ENCODE measurements at regions not wholly inside any gene's neighbourhood (a gene's known extent, or its start where the extent isn't known, plus 50 kb on each side); places are given as distances from the start of the nearest gene placed in this dataset.

DNA sequence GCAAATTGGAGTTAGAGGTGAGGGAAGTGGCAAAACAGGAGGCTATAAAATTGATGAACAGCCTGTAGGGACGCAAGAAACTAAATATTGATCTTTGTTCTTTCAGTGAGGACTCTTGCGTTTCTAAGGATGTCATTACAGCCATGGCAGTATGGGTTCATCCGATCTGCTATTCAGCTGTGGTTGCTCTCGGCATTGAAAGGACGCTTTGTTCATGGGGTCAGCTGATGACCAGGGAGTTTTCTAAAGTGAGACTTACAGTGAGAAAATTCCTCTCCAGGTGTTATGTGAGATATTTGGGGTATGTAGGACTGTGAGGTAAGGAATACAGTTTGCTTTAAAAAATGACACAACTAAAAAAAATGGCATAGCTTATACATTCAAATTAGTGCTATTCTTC is 52.7 kb upstream of the PELI1 start:
- no peak for DNase-seq (ENCODE audit: low read depth)

DNA sequence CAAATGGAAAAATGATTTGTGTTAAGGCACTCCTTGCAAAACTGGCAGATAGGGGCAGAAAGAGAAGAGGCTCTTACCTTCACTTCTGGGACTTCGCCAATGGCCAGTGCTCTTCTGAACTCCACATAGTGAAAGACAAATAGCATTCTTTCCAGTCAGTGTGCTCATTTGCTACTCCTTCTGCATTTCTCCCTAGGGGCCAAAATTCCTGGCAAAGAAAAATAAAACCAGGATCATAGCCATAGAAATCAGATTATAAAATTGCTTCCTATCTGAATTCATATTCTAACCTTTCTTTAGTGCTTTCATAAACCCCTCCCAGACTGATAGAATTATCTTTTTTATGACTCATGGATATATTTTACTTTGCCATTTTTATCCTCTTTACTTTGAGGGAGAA is 56.9 kb upstream of the PELI1 start:
- DNase-seq (ENCODE audit: low read depth), result no peak

DNA sequence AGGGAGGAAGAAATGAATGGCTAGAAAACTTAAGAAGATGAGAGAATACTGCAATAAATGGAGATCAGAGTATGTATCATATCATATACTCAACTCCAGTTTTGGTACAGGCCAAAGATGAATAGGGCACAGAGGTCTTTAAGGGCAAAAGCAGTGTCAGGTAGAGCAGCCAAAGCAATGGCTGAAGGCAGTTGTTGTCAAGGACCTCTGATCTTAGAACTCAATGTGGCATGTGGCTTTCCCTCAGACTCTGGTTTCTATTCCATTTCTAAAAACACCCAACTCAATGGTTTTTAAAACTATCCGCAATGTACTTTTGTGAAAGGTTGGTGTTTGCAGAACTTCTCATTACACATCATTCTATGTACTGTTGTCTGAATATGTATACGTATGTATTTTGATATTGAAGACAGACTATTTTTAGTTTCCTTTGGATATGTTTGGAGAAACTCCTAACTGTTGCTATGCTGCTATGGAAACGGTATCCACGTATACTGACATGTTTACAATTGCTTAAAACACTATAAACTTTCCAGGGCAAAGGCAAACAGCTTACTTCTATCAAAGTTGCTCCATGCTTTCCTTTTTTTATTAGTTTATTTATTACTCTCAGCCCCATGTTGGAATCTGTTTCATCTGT is 58.1 kb upstream of the PELI1 start:
- no peak for DNase-seq (ENCODE audit: low read depth)

DNA sequence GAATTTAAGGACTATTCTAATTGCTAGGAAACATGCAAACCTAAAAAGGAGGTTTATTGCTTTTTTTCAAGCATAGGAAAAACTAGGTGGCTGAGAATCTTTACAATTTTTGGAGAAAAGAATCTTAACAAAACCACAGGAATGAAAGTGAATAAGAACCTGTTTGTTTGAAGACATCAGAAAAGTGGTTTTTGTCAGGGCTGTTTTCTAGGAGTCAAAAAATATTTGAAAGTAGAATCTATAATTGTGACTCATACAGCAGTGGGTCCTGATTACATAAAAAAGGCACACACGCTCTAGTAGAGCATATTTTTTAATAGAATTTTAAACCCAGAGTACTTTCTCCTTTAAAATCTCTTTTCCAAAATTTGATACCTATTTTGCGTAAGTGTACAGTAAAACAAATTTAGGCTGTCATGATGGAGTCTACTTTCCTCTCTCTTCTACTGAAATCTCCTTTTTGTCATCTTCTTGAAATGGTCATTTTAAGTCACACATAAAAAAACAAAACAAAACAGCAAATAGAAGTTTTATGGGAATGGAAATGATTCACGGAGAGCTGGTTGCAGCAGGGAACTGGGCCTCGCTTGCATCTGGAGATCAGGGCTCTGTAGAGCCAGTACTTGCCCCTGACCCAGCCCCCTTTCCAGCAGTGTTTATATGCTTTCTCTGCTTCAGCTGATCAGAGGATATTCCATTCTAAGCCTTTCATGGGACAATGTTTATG is 59.1 kb upstream of the PELI1 start:
- DNase-seq (ENCODE audit: low read depth), result no peak

DNA sequence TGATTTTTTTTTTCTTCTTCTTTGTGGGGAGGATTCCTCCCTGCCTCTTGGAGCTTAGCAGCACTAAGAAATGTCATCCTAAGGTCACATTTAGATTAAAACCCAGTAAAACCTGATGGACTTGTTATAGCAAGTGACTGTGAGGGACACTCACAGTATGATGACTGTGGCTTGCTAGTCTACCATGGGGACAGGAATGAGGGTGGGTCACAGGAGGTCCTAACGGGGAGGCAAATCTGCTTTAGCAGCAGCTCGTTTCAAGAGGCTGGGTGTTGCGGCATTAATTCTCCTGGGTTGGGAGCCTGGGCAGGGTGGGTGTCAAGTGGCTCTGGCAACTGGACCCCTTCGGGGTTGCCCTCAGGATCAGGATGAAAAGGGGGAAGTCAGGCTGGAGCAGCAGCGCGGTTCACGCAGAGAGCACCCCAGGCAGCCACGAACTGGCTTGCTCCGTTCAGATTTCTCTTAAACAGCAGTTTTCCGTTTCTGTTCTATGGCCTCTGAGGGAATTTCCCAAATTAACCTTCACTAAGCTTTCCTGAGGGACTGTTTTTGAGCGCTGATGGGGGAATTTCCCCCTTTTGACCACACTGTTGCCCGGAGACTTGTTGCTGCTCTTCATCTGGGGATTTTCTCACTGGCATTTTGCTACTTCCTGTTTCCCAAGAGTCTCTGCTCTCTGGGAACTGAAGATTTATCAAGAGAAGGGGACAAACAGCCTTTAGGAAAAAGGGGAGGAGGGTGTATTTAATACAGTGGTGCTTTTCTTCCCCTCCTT is 59.8 kb upstream of the PELI1 start:
- no peak for DNase-seq (ENCODE audit: low read depth)

DNA sequence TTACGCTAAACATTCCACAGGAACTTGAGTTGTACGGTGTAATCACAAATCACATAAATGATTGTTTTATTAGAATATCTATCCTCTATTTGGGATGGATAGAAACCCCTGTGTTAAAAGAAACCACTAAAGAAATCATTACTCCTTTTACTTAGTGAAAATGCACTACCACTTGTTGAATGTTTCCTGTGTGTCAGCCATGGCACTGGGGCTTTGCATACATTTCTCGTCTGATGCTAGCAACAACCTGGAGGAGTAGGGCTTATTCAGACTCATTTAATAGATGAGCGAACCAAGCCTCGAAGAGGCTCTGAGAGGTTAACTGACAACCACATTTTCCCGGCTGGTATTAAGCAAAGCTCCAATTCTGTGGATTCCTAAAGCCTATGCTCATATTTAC is 60.5 kb upstream of the PELI1 start:
- no peak for DNase-seq (ENCODE audit: low read depth)

DNA sequence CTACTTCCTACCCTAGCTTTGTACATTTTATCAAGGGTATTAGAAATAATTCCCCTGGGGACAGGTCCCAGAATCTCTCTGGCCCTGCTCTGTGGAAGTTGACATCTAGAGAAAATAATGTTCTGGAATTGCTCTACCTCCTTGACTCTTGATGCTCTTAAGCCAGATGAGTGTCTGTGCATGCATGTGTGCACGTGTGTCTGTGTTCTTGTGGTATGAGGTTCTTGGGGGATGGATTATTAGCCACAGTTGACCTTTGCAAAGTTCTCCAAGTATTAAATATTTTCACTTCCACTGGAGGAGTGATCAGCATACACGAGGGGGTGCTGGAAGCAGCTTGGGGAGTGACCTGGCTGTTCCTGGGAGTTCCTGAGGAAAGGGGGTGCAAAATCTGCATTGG is 61.2 kb upstream of the PELI1 start:
- no peak for DNase-seq (ENCODE audit: low read depth)

DNA sequence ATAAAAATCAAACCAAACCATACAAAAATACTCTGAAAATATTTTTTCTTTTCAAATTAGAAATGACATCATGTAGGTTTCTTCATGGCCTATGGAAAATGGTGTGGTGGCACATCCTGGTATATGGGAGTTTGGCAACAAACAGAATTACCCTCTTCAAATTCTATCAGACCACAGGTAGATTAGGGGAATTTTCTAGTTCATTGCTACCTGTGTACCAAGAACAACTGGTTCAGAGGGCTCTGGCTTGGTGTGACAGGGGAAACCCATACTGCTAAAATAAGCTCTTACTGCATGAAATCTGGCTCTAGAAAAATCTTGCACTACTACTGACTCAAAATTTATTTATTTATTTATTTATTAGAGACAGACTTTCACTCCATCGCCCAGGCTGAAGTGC is 63.4 kb upstream of the PELI1 start:
- no peak for DNase-seq (ENCODE audit: low read depth)

DNA sequence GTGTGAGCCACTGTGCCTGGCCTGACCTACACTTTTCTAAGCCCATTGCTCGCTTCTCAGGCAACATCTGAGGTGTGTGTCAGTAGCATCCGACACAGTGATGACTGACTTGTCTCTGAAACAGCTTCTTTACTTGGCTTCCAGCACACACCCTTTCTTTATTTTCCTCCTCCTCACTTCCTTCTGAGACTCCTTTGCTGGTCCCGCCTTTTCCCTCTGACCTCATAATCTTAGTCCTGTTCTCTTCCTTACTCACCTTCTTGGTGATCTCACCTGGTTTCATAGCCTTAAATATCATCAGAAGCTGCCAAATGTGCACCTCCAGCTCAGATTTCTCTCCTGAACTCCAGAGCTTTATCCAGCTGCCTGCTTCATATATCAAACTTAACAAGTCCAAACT is 66.6 kb upstream of the PELI1 start:
- DNase-seq (ENCODE audit: low read depth), result no peak

DNA sequence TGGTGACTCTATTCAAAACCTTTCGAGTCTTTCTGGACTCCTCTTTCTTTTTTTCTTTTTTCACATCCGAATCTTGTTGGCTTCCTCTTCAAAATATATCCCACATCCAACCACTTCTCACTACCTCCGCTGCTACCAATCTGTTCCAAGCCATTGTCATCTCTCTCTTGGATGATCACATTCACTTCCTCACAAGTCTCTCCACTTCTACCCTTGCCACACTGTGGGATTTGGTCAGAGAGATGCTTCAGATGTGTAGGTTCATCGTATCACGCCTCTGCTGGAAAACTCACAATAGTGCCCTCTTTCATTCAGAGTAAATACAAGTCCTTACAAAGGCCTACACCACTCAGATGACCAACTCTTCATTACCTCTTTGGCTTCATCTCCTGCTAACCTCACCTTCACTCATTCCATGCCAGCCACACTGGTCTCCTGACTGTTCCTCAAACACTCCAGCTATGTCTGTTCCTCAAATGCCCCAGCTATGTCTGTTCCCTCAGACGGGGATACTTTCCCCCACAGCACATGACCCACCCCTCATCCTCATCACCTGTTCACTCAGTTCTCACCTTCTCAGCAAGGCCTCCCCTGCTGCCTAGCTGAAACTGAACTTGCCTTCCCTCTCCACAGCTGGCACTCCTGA is 67.2 kb upstream of the PELI1 start:
- DNase-seq (ENCODE audit: low read depth), result no peak

DNA sequence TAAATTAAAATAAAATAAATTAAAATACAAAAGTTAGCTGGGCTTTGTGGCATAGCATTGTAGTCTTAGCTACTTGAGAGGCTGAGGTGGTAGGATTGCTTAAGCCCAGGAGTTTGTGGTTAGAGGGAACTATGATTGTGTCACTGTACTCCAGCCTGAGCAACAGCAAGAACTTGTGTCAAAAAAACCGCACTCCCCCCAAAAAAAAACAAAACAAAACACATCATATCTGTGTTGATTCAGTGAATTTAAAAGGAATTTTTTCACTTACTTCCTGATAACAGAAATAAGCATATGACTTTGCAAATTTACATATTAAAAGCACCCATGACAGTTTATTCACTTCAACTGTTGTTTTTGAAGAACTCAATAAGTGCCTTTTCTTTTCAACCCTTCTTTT is 68.1 kb upstream of the PELI1 start:
- DNase-seq (ENCODE audit: low read depth), result peak; percentile 70

DNA sequence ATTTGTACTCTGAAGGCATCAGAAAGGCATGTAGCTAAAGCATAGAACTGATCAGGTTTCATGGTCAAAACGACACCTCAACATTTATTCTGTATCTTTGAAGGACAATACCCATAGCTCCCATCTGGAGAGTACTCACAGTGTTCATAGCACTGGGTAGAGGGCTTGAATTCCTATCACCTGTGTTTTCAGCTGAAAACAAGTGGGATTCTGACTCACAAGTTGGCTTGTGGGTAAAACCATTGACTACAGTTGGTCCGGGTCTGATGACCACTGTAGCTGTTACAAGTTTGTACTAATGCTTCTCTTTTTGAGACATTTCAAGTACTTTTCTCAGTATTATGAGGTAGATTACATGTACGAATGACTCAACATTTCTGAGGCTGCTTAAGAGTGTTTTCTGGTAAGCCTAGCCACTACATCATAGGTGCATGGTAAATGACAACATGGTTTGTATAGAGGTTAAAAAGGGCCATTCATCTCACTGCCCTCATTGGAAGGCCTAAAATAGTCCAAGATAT is 68.6 kb upstream of the PELI1 start:
- no peak for DNase-seq (ENCODE audit: low read depth)

DNA sequence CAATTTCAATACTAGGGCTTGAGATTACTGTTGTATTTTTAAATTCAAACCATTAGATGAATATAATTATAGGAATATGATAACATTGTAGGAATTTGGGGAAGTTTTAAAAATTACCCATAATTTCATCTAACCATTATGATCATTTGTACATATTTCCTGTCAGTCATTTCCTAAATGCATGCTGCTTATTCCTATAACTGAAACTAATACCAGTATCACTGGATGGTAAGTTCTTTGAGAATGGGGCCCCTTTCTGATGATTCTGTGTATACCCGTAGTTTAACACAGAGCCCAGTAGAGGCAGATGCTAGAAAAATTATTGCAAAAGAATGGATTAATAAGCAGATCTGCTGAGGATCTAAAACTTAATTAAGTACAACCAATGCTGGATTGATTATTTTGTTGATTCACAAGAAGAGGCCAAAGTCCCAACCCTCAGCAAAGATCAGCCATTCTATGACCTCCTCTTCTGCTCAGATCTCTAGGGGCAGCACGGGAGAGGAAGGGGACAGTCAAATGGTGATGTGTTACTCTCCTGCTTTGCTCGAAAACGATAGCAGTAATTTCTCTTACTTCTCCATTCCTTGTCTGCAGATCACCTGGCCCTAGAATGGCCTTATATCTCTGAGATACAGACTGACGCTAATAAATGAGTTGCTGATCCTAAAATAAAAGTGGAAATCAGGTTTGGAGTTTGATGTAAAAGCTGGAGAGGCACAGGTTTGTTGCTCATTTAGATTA is 69.5 kb upstream of the PELI1 start:
- no peak for DNase-seq (ENCODE audit: low read depth)

DNA sequence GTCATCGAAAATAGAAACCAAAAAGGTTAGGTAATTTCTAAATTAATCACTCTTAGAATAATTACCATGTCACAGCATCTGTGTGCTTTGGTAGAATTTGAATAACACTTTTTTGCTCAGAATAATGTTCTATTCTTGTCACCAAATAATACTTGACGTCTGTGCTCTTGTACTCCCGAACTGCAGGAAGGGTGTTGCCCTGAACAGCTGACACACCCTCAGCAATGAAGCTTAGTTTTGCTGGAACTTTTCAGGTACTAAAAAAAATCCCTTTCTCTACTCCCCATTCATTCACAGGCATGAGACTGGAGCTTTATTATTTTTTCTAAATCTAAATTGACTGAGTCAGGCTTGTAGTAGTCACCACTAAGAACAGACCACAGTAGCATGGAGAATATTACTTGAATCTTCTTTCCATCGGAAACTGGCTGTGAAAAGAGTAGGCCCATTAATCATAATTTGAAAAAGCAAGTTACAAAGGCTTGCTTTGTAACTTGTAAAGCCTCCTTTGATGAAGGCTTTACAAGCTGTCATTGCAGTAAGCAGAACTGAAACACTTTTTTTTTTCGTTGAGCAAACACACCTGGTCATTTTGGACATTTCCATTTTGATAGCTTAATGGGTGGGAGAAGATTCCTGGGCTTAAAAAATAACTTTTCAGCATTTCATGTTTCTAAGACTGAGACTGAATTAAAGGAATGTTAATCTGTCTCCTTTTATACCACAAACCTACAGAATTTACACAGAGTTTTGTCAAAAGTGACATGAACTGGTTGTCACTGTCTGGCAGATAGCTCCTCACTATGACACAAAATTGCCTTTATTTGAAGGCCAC is 70.3 kb upstream of the PELI1 start:
- no peak for DNase-seq (ENCODE audit: low read depth)

DNA sequence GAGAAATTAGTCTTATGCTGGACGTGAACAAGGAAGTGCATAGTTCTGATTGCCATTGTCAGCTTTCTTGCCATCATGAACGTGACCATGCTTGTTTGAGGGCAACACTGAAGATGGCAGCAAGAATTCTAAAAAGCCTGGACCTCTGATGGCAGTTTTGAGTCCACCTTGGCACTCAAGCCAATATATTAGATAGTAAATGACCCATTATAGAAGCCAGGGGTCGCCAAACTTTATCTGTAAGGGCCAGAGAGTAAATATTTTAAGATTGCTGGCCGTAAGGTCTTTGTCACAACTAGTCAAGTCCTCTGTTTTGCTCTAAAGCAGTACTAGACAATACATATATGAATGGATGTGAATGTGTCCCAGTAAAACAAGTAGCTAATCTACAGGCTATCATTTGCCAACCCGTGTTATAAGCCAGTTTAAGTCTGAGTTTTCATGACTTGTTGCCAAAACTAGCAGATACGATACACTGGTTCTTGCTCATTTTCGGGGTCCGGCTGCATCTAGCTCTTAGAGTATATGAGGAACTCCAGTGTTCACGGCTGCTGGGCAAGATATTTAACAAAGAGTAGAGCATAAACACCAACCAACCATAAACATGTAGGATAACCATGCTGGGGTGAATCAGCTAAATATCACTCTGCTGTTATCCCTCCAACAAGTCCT is 73.1 kb upstream of the PELI1 start:
- no peak for DNase-seq (ENCODE audit: low read depth)

DNA sequence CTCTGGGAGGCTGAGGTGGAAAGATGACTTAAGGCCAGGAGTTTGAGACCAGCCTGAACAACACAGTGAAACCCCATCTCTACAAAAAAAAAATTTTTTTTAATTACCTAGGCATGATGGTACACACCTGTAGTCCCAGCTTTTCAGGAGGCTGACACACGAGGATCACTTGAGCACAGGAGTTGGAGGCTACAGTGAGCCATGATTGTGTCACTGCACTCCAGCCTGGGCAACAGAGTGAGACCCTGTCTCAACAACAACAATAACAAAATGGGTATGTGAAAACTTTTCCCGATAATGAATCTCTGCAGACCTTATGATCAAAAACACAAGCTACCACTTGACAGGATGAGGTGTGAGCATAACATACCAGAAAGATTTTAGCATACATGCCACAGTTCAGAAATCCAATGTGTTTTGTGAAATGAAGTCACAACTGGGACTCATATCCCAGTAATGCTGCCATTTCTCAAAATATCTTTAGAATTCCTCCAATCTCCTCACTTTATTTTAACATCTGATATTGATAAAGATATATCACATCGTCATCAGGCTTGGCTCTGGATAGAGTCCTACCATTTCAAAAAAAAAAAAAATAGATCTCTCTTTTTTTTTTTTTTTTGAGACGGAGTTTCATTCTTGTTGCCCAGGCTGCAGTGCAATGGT is 74.0 kb upstream of the PELI1 start:
- no peak for DNase-seq (ENCODE audit: low read depth)

DNA sequence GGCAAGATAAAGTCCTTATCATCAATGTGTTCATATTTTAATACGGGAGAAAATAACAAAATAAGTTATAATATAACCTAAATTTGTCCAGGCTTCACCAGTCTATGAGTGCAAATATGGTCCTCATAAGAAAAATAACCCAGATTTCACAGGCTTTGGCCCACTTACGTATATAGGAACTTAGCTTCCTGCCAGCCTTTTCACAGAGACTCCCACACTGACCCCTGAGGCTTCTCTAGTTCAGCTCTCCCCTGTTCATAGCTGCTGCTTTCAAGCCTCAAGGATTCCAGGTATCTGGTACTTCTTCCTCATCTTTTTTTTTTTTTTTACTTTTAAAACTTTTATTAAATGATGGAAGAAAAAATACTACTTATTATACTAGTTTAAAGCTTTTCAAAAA is 74.9 kb upstream of the PELI1 start:
- DNase-seq (ENCODE audit: low read depth), result no peak

DNA sequence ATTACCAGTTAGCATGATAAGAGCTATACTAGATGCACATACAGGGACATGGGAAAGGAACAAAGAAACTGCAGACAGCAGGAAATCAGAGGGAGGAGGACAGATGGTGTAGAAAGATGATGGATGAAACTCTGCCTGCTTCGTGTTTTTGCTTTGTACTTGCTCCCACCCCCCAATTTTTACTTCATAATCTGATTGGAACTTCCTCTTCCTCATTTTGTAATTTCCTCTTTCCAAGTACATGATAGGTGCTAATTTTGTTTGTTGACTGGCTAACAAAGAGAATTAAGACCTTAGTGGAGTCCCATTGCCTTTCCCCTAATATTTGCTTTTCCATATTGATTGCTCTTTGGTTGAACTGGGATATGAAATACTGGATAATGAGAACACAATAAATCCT is 76.0 kb upstream of the PELI1 start:
- DNase-seq (ENCODE audit: low read depth), result no peak

DNA sequence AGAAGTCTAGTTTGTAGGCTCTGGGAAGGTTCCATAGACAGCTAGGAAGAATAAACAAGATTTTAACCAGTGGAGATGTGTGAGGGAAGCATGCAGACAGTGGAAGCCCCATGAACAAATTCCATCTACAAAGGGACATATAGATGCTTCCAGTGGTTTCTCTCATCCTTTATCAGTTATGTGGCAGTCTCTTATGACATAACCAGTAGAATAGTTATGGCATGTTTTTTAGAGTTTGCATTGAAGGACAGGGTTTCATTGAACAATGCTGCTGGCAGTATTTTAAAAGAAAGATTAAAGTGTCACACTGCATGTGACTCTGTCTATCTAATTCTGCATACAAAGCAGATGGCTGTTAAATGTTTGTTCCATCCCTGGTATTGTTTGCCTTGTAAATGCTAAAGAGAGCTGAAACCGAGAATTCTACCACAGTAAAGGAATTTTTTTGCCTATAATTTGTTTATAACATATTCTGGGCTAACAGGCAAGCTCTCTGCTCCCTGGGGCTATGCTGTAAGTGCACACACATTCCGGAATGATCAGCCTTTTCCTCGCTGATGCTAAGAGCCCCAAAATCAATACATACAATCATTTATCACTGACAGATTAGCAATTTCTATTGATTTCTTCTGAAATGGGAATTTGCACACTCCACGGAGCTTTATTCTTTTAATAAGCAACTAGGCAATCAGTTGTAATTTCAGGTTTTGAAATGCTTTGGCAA is 76.8 kb upstream of the PELI1 start:
- no peak for DNase-seq (ENCODE audit: low read depth)
